Ishikawa (cell line): ENCODE measurements at regions not wholly inside any gene's neighbourhood (a gene's known extent, or its start where the extent isn't known, plus 50 kb on each side); places are given as distances from the start of the nearest gene placed in this dataset.

Experiments used
- CEBPB ChIP-seq: IDR thresholded peaks from 2 replicates; pipeline ENCODE4 v1.6.1; 2012
- TAF1 ChIP-seq: IDR thresholded peaks from 2 replicates; pipeline ENCODE4 v1.6.1; 2012; ENCODE audit warnings: low read depth, mild to moderate bottlenecking
- TCF12 ChIP-seq: IDR thresholded peaks from 2 replicates; pipeline ENCODE4 v1.6.1; 2012; ENCODE audit warnings: low read depth
- YY1 ChIP-seq: IDR thresholded peaks from 2 replicates; pipeline ENCODE4 v1.6.1; 2012; ENCODE audit warnings: low read depth
- TF ChIP-seq, protein P1 (sequence below): IDR thresholded peaks from 2 replicates; pipeline ENCODE4 v1.6.1; 2012

GRCh38 chr9:87447547-87448432, 49.9 kb upstream of the DAPK1 start:
- TF ChIP-seq CEBPB: no peak
- no peak for TF ChIP-seq TCF12
- TF ChIP-seq, protein P1, sequence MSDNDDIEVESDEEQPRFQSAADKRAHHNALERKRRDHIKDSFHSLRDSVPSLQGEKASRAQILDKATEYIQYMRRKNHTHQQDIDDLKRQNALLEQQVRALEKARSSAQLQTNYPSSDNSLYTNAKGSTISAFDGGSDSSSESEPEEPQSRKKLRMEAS: no peak
- no peak for TF ChIP-seq YY1
- no peak for TF ChIP-seq TAF1
